Prostate gland (tissue), 2 donors: ENCODE measurements at regions not wholly inside any gene's neighbourhood (a gene's known extent, or its start where the extent isn't known, plus 50 kb on each side); places are given as distances from the start of the nearest gene placed in this dataset.

ENCODE experiments used
- CTCF ChIP-seq, 4 experiments: fragments of 200-600 bp in 2 of 4; fragments of 450-650 bp in 2 of 4; sonication (generic) in 2 of 4; IDR thresholded peaks; 1 replicate in 3 of 4; 2 replicates in 1 of 4; pipeline ENCODE4 v1.5.1; 2016 to 2019; ENCODE audit warnings: antibody characterized with exemption in 4 of 4, mild to moderate bottlenecking in 2 of 4, moderate library complexity in 2 of 4
- POLR2AphosphoS5 ChIP-seq: sonication (generic); formaldehyde crosslinking; IDR thresholded peaks from one replicate; pipeline ENCODE4 v1.6.1; 2017; ENCODE audit warnings: antibody characterized with exemption

- no peak for TF ChIP-seq CTCF (IDR thresholded peaks at IDR 0.05)
- no peak for TF ChIP-seq POLR2AphosphoS5
Observed at GRCh38 chr10:57628592-57629284, 639.0 kb downstream of the IPMK start.
